ENCODE measurements at regions not wholly inside any gene's neighbourhood (a gene's known extent, or its start where the extent isn't known, plus 50 kb on each side); places are given as distances from the start of the nearest gene placed in this dataset.

DNA sequence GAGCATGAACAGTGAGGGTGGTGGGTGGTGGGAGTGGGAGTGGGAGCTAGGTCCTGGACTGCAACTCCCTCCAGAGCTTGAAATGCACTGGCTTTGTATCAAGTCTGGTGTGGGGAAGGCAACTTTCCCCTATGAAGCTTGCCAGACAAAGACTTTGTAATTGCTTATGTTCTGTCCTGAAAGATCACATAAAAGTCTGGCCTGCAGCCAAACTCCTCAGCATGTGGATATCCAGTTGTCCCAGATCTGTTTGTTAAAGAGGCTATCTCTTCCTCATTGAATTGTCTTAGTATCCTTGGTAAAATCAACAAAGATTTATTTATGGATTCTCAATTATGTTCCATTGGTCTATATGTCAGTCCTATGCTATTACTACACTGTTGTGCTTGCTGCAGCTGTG lies 607.9 kb downstream of the GLUD2 start:
- TF ChIP-seq CREB1 (IDR thresholded peaks at IDR 0.05; ENCODE audit: low read depth), result no peak
- TF ChIP-seq, protein P1, sequence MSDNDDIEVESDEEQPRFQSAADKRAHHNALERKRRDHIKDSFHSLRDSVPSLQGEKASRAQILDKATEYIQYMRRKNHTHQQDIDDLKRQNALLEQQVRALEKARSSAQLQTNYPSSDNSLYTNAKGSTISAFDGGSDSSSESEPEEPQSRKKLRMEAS (IDR thresholded peaks at IDR 0.05), result no peak
- TF ChIP-seq TCF12 (IDR thresholded peaks at IDR 0.05; ENCODE audit: low read depth), result no peak
- no peak for TF ChIP-seq FOXM1 (IDR thresholded peaks at IDR 0.05; ENCODE audit: borderline replicate concordance, low read depth)
- no peak for TF ChIP-seq TAF1 (IDR thresholded peaks at IDR 0.05; ENCODE audit: low read depth)
- TF ChIP-seq EP300 (IDR thresholded peaks at IDR 0.05; ENCODE audit: borderline replicate concordance), result no peak

DNA sequence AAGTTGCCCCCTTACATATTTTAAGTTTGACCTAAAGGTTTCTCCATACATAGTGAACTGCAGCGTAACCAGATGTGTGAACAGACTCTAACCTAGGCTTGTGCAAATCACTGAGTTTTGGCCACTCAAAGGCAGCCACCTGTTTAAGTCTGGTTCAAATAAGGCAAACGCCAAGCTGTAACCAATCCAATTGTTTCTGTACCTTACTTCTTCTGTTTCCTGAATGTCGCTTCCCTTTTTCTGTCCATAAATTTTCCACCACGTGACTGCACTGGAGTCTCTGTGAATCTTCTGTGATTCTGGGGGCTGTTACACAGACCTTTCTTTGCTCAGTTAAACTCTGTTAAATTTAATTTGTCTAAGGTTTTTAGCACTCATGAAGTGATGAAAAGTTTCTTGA lies 618.8 kb downstream of the GLUD2 start:
- TF ChIP-seq EGR1 (IDR thresholded peaks at IDR 0.05) (no peak), TCF12 (IDR thresholded peaks at IDR 0.05; ENCODE audit: low read depth) (no peak), TAF1 (IDR thresholded peaks at IDR 0.05; ENCODE audit: low read depth) (no peak), NFIC (IDR thresholded peaks at IDR 0.05) (no peak), FOXM1 (IDR thresholded peaks at IDR 0.05; ENCODE audit: borderline replicate concordance, low read depth) (no peak), YY1 (IDR thresholded peaks at IDR 0.05; ENCODE audit: low read depth) (no peak), TEAD4 (IDR thresholded peaks at IDR 0.05) (no peak), CEBPB (IDR thresholded peaks at IDR 0.05) (no peak)
- TF ChIP-seq, protein P2, sequence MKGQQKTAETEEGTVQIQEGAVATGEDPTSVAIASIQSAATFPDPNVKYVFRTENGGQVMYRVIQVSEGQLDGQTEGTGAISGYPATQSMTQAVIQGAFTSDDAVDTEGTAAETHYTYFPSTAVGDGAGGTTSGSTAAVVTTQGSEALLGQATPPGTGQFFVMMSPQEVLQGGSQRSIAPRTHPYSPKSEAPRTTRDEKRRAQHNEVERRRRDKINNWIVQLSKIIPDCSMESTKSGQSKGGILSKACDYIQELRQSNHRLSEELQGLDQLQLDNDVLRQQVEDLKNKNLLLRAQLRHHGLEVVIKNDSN (IDR thresholded peaks at IDR 0.05), result no peak
- TF ChIP-seq, protein P1 (IDR thresholded peaks at IDR 0.05), result no peak
- TF ChIP-seq, protein P3, sequence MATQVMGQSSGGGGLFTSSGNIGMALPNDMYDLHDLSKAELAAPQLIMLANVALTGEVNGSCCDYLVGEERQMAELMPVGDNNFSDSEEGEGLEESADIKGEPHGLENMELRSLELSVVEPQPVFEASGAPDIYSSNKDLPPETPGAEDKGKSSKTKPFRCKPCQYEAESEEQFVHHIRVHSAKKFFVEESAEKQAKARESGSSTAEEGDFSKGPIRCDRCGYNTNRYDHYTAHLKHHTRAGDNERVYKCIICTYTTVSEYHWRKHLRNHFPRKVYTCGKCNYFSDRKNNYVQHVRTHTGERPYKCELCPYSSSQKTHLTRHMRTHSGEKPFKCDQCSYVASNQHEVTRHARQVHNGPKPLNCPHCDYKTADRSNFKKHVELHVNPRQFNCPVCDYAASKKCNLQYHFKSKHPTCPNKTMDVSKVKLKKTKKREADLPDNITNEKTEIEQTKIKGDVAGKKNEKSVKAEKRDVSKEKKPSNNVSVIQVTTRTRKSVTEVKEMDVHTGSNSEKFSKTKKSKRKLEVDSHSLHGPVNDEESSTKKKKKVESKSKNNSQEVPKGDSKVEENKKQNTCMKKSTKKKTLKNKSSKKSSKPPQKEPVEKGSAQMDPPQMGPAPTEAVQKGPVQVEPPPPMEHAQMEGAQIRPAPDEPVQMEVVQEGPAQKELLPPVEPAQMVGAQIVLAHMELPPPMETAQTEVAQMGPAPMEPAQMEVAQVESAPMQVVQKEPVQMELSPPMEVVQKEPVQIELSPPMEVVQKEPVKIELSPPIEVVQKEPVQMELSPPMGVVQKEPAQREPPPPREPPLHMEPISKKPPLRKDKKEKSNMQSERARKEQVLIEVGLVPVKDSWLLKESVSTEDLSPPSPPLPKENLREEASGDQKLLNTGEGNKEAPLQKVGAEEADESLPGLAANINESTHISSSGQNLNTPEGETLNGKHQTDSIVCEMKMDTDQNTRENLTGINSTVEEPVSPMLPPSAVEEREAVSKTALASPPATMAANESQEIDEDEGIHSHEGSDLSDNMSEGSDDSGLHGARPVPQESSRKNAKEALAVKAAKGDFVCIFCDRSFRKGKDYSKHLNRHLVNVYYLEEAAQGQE (IDR thresholded peaks at IDR 0.05; ENCODE audit: low read depth), result no peak

DNA sequence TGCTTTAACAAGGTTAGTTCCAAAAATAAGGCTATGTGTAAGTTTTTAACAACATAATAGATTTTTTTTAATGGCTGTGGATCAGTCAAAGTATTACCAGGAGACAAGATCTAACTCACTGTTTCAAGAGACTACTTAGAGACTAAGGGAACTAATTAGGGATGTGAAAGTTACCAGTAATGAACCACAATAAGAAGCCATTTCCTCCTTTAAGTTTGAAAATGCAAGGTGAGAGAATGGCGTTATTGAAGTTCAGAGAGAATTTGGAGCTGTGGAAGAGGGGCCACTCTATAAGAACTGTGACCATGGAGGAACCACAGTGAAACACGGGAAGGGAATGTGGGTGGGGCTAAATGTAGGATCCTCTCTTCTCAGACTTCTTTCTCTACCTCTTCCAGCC lies 624.2 kb downstream of the GLUD2 start:
- TF ChIP-seq, protein P3 (IDR thresholded peaks at IDR 0.05; ENCODE audit: low read depth), result no peak
- TF ChIP-seq FOXM1 (IDR thresholded peaks at IDR 0.05; ENCODE audit: borderline replicate concordance, low read depth) (no peak), EGR1 (IDR thresholded peaks at IDR 0.05) (no peak), NFIC (IDR thresholded peaks at IDR 0.05) (no peak), CREB1 (IDR thresholded peaks at IDR 0.05; ENCODE audit: low read depth) (no peak), RAD21 (IDR thresholded peaks at IDR 0.05; ENCODE audit: low read depth) (no peak), TAF1 (IDR thresholded peaks at IDR 0.05; ENCODE audit: low read depth) (no peak), TEAD4 (IDR thresholded peaks at IDR 0.05) (no peak), ZBTB7A (IDR thresholded peaks at IDR 0.05; ENCODE audit: low read depth) (no peak), TCF12 (IDR thresholded peaks at IDR 0.05; ENCODE audit: low read depth) (no peak), EP300 (IDR thresholded peaks at IDR 0.05; ENCODE audit: borderline replicate concordance) (no peak), YY1 (IDR thresholded peaks at IDR 0.05; ENCODE audit: low read depth) (no peak), CEBPB (IDR thresholded peaks at IDR 0.05) (no peak)
- TF ChIP-seq, protein P2 (IDR thresholded peaks at IDR 0.05), result no peak
- TF ChIP-seq, protein P1 (IDR thresholded peaks at IDR 0.05), result no peak

DNA sequence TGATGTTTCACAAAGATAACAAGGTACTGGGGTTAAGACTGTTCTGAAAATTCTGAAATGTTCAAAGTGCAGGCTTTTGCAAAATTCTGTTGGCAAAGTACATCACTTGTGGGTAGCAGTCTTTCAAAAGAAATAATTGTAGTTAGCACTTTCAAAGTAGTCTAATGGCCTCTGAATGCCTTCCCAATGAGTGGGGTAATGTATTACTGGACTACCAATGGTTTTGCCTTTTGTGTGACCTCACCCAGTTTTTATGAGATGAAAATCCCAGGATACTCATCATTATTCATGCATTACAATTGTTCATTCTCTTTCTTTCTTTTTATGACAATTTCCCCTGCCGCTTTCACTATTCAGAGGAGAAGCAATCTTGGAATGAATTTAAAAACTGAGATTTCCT lies 686.1 kb downstream of the GLUD2 start:
- TF ChIP-seq ZBTB7A (IDR thresholded peaks at IDR 0.05; ENCODE audit: low read depth), result no peak
- no peak for TF ChIP-seq NFIC (IDR thresholded peaks at IDR 0.05)
- no peak for TF ChIP-seq TEAD4 (IDR thresholded peaks at IDR 0.05)
- TF ChIP-seq TAF1 (IDR thresholded peaks at IDR 0.05; ENCODE audit: low read depth), result no peak
- no peak for TF ChIP-seq FOXM1 (IDR thresholded peaks at IDR 0.05; ENCODE audit: borderline replicate concordance, low read depth)
- no peak for TF ChIP-seq RAD21 (IDR thresholded peaks at IDR 0.05; ENCODE audit: low read depth)
- TF ChIP-seq, protein P3 (IDR thresholded peaks at IDR 0.05; ENCODE audit: low read depth), result no peak
- TF ChIP-seq, protein P1 (IDR thresholded peaks at IDR 0.05), result no peak
- no peak for TF ChIP-seq EGR1 (IDR thresholded peaks at IDR 0.05)
- TF ChIP-seq, protein P2 (IDR thresholded peaks at IDR 0.05), result no peak
- no peak for TF ChIP-seq CREB1 (IDR thresholded peaks at IDR 0.05; ENCODE audit: low read depth)
- no peak for TF ChIP-seq CEBPB (IDR thresholded peaks at IDR 0.05)
- TF ChIP-seq EP300 (IDR thresholded peaks at IDR 0.05; ENCODE audit: borderline replicate concordance), result no peak
- TF ChIP-seq YY1 (IDR thresholded peaks at IDR 0.05; ENCODE audit: low read depth), result no peak
- no peak for TF ChIP-seq TCF12 (IDR thresholded peaks at IDR 0.05; ENCODE audit: low read depth)
